ENCODE measurements at regions not wholly inside any gene's neighbourhood (a gene's known extent, or its start where the extent isn't known, plus 50 kb on each side); places are given as distances from the start of the nearest gene placed in this dataset.

- no peak for TF ChIP-seq POLR2A (IDR thresholded peaks at IDR 0.05)
- TF ChIP-seq CTCF (IDR thresholded peaks at IDR 0.05), result no peak
Observed at GRCh38 chr11:130808541-130808940, 107.7 kb downstream of the SNX19 start.

All from uterus (tissue), 2 donors.